HG02610 (cell line): ENCODE measurements at regions not wholly inside any gene's neighbourhood (a gene's known extent, or its start where the extent isn't known, plus 50 kb on each side); places are given as distances from the start of the nearest gene placed in this dataset.
"Not testable (repeated sequence)": the region's sequence is repeated elsewhere in the genome, so short reads cannot be mapped to it uniquely, and the experiment has no call there.

ENCODE experiments used
- ATAC-seq: cut with Tn5 transposase; IDR thresholded peaks from one replicate; pipeline ENCODE4 v1.9.1; 2021; ENCODE audit warnings: mild to moderate bottlenecking, moderate library complexity; ENCODE audit not compliant: unreplicated experiment

DNA sequence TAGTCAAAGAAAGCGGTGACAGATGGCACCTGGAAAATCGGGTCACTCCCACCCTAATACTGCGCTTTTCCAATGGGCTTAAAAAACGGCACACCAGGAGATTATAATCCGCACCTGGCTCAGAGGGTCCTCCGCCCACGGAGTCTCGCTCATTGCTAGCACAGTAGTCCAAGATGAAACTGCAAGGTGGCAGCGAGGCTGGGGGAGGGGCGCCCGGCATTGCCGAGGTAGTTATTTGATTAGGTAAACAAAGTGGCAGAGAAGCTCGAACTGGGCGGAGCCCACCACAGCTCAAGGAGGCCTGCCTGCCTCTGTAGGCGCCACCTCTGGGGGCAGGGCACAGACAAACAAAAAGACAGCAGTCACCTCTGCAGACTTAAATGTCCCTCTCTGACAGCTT, 521.1 kb downstream of the ETNK1 start:
- not testable (repeated sequence) for ATAC-seq

DNA sequence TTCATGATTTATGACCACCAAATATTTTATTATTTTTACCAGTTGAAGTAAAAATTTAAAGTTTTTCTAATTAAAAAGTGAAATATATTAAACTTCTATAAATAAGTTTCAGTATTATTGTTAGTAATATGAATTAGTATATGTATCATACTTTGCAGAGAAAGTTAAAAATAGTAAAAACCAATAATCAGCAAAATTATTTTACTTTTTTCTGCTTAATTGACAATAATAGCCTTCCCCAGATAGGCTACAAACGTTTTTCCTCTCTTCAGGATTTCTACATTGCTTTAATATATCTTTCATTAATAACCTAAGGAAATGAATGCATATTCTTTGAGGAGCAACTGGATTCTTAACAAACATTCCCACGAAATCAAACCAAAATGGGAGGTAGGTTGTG, 543.5 kb downstream of the ETNK1 start:
- ATAC-seq, result no peak

DNA sequence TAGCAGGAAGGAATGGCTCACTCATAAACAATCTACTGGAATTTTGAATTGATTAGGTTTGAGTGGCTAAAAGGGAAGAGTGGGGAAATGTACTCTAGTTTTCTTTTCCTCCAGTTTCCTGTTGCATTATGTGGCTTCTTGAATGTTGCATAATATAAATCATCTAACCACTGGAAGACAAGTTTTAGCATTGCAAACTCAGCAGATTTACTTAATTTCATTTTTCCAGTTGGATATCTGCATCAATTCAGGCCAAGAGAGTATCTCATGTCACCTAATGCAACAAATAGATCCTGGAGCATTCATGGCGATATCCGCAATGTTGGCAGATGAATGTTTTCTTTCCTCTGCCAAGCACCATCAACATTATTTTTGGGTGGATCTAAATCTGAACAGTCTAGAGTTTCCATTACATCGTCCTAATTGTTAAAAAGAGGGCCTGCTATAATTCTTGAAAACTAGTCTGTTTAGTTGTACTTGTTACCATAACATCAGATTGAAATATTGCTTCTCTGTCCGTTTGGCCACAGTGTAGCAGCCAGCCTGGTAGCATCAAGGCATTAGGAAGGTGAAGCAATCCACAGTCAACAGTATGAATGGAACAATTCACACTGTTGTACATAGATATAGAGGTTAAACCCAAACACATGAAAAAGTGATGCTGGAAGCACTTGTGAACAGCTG, 544.2 kb downstream of the ETNK1 start:
- ATAC-seq, result no peak

DNA sequence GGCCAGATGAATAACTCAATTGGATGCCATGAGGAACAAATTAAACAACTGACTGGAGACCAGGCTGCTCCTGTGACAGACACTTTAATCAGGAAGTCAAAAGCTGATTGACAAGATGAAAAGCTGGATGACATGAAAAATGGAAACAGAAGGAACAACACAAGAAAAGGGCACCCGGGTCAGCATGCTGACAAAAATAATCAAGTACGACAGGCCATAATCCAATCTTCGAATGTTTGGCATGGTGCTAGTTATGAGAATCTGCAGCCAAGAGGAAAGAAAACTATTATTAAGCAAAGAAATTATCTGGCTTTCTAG, 544.7 kb downstream of the ETNK1 start:
- ATAC-seq, result no peak

DNA sequence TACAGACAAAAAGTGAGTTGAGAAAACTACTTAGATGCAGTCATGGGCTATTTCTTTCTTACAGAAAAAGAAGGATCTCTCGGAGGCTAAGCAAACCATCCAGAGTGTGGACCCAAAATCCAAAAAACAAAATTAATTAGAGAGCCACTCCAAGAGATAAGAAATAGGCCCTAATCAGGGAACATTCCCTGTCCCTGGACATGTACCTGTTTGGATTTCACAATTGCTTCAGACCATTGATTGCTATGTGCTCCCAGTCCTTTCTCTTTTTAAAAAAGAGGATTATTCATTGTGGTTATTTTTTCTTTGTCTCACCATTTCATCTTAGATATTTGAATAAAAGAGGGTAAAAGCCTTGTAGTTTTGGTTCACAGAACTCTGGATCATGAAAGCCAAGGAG, 549.9 kb downstream of the ETNK1 start:
- ATAC-seq, result no peak

DNA sequence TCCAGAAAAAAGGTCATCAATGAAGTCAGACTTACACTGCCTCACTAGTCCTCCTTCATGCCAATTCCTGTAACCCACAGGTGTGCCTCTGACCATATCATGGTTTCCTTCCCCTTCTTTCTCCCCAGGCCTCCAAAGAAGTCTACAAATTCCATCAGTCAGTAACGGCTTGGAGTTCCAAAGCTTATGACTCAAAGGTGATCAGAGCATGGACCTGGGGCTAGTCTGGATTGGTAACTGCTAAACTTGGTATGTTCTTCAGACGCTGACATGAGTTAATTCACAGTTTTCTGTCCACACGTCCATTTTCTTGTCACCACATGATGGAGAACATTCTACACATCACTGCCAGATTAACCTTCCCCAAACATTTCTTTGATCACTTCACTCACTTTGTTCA, 560.4 kb downstream of the ETNK1 start:
- ATAC-seq, result no peak

DNA sequence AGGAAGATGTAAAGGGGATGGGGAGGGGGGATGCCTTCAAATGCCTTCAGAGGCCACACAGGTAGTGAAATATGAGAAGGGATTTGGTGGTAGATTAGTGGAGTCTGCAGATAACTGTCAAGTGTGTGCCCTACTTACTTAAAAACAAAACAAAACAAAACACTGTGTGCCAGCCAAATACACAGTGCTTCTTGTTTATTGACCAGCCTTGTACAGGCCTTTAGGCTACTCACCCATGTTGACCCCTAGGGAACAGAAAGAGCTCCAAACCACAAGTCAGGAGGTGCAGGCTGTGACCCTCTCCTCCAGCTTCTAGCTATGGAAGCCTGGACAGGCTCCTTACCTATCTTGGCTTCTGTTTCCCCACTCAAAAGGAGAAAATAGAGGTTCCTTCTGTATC, 562.0 kb downstream of the ETNK1 start:
- no peak for ATAC-seq

DNA sequence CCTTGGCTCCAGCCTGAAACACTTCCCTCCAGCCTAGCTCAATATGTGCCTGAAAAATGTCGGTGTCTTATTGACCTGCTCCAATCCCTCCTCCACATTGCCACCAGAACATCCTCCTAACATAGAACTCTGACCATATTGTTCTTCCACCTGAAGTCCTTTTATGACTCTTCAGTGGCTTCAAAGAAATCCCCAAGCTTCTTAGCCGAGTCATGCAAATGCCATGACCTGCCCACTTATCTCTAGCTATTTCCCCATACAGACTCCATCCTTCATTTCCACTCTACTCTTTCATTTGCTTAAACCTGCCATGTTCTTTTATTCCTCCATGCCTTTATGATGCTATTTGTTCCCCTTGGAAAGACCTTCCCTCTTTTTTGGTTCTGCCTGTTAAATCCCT, 568.6 kb downstream of the ETNK1 start:
- ATAC-seq, result peak; percentile 75

DNA sequence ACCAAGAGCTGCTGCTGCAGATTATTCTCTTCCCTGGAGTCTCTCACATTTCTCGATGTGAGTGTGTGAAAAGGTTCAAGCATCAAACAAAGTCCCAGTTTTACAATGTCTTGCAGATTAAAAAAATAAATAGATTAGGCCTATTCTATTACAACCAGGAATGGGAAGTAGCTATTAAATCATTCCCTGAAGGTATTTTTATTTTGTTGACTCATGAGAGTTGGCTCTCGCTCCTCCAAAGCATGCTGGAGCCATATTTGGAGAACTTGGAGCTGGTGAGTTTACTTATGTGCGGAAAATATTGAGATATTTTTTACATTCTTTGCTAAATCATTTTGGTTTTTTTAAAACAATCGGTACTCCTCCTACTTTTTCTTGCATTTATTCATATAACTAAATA, 572.3 kb downstream of the ETNK1 start:
- no peak for ATAC-seq

DNA sequence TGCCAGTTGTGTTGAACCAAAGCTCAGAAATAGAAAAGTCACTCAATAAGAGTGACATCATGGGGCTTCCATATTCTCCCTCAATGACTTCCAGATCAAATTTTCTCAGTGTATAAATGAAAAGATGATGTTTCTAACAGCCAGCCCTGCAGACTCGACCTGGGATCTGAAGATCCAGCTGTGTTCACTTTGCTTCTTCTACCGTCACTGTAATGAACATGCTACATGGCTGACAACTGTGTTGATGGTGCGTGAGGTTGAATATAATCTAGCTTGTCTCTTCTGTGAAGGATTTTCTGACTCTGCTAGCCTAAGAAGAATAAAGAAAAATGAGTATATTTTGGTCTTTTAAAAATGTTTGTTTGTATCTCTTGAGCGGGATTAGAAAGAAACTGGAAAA, 577.8 kb downstream of the ETNK1 start:
- ATAC-seq, result no peak

DNA sequence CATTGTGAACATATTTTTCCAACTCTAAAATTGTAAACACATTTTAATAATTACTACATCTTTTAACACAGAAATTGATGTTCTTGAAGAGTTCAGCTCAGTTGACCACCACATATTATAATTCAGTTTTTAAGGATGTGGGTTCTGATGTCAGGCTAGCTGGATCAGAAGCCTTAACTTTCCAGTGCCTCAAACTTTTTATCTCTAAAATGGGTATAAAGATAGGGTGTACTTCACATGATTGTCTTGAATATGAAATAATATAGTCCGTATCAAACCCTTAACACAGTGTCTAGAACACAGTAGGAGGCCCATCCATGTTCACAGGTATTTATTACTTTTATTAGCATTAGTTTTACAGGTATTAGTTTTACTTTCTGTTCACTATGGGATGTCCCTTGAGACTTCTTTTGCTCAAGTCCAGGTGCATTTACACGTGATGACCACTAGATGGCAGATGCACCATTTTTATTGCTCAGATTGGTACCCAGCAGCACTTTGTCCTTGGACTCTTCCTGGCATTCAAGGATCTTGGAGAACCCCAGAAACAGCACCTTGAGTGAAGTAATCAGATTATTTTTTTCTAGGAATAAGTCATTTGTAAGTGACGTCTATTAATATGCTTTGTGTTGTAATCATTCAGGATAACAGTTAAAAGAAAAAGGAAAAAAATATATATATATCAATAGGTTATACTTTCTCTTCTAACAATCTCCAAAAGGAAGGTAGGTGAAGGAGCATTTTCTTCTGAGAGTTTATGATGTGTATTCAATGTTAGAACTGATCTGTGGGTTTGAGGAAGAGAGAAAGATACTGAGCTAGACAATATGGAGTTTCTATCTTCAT, 580.2 kb downstream of the ETNK1 start:
- peak; percentile 84 for ATAC-seq

DNA sequence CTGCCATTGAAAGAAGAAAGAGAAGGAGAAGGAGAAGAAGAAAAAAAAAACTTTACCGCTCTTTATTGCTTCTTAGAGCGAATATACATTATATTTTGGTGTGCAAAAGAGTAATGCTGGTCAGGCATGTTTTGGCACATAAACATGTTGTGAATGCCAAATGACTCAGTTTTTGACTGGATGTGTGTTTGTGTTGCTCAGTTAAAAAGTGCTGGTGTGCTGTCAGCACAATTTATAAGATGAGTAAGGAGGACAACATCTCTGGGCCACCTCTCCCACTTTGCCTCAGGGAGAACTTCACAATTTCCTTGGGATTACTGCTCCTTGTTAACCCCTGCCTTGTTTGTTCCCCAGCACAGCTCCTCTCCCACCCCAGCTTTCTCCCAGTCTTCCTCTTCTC, 584.8 kb downstream of the ETNK1 start:
- ATAC-seq, result no peak

DNA sequence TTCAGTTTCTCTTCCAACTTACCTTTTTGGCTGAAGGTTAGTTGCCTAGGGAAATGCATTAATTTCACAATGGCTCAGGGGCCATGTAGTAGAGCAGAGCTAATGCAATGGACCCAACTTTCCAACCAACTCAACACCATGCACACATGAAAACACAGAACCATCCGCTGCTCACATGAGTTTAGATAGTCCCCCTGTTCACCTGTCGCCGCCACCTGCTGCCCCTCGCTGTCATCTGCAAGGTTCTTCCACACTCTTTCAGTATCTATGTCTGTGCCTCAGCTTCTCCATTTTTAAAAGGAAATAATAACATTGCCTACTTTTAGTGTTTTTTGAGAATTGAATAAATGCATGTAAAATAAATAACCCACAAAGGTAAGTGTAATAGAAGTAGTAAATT, 585.6 kb downstream of the ETNK1 start:
- ATAC-seq, result no peak

DNA sequence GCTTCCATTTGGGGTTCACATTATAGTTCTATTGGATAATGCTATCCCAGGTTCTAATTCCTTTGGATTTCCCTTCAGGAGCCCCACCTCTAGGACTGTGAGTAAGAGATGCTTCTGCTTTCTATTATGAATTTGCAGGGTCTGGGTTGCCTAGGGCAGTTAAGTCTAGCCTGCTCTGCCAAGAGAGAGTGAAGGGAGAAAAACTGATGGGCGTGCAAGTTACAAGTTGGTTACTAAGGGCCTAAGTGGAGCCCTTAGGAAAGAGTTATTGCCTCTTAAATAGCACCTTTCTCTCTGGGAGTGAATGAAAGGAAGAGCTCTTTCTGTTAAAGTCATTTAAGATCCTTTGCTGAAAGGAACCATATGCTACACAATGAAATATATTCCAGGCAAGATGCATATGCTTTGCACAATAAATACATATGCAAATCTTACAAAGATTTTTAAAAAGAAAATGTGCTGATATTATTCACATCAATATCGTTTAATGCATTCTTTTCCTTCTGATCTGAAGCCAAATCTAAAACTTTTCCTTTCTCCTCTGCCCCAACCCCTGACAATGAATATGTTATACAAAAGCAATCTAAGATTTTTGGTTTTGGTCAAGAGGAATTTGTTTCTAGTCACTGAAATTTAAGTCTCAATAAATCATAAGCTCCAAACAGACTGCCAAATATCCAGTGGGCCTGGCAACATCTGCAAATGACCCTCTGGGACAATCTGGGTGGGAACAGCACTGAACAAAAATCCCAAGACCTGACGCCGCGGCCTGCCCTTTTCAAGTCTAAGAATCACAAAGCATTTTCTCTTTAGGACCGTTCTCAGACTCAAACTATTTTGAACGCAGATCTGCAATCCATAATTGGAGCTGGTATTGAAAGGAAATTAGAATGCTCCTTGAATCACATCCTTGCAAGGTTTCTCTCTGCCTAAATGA, 586.7 kb downstream of the ETNK1 start:
- ATAC-seq, result no peak

DNA sequence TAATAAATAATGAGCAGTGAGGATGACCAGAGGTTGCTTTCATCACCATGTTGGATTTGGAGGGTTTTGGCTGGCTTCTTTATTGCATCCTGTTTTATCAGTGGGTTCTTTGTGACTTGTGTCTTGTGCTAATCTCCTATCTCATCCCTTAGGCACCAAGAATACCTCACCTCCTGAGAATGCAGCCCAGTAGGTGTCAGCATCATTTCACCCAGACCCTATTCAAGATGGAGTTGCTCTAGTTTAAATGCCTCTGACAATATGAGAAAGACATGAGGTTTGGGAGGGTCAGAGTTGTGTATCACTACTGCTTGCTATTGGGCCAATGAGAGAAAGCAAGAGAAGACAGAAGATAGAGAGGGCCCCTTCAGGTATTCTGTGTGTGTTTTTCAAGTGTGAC, 592.2 kb downstream of the ETNK1 start:
- ATAC-seq, result no peak

DNA sequence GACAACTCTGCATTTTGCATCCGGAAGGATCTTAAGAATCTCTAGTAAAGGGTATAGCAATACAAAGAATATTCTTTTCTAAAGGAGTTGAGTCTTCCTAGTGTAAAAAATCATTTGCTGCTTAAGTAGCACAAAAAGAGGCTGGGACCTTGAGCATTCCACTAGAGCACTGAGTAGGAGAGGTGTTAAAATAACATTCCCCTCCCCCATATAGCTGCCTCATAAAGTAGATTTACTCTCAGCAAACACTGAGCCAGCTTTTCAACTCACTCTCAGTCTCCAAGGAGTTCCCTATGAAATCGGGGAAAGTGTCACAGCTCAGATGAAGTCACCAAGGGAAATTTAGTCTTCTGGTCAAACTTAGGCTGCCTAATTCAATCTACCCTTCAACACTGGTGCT, 592.7 kb downstream of the ETNK1 start:
- no peak for ATAC-seq

DNA sequence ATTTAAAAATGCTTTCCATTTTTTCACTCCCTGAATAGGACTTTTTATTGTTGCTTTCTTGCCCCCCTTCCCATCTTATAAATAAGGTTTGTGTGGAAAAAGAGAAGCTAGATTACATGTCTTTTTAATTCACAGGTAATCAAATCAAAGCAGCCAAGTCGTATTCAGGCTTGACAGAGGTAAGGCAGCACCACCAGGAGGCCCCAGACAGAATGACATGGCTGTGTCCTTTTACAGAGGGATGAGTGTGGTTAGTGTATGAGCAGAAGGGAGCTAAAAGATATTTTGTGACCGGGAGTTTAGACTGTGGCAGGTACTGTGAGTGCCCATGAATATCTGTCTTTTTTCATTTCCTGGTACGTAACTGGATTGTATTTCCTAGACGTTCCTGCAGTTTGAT, 596.1 kb downstream of the ETNK1 start:
- no peak for ATAC-seq

DNA sequence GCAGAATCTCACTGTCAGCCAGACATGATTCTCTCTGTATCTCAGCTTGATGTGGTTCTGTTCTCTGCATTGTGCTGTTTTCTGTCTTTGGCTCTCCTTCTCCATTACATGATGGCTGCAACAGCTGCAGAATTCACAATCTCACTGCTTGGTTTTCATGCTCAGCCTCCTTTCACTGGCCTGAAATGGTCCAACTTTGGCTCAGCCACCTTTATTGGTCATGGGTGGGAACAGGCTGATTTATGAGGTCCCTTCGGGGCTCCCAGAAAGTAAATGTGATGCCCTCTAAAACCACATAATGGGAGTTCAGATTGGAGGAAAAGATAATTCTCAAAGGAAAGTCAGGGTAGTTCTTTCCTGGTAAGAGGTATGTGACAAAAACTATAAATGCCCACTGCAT, 597.0 kb downstream of the ETNK1 start:
- no peak for ATAC-seq

DNA sequence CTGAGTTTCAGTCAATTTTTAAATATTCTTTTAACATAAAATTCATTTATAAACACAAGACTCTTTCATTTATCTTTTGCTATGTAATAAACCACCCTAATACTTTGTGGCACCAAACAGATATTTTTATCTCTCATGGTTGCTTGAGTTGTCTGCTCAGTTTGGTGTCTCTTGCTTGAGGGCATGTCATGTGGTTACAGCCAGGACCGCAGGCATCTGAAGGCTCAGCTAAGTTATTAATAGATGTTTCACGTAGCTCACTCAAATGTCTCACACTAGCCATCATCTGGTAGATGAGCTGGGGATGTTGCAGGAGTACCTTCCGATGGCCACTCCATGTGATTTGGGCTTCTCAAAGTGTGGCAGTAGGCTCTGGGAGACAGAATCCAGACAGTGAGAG, 597.8 kb downstream of the ETNK1 start:
- no peak for ATAC-seq

DNA sequence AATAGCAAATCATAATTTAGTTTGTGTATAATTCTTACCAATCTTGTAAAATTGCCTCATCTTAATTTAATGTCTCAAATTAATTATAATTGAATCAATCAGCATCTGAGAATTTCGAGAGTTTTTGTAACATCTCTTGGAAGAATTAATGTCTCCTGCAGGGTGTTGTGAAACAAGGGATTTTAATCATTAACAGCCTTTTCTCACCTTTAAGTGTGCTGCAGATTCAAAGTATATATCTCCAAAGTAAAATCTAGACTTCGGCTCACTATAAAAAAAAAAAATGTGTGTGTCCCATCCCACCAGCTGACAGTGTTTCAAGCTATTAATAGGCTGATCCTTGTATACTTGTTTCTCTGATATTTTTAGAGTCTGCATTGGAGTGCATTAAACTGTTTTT, 603.1 kb downstream of the ETNK1 start:
- ATAC-seq, result no peak

DNA sequence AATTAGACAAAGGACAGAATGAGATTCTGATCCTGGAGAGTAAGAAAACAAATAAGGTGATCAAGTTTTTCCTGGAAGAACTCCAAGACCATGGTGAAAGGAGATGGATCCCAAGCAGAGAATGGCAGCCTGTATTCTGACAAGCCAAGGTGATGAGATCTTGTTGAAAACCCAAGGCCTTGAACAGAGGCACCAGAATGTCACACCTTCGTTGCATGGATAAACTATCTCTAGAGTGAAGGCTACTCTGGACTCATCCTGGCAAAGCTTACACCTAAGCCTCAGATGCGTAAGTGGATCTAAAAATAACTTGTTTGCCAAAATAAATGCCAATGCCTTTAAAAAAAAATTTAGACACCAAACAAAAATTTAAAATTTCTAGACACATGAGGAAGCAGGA, 605.9 kb downstream of the ETNK1 start:
- no peak for ATAC-seq
